GM21619 (cell line): ENCODE measurements at regions not wholly inside any gene's neighbourhood (a gene's known extent, or its start where the extent isn't known, plus 50 kb on each side); places are given as distances from the start of the nearest gene placed in this dataset.

Source experiments
- ATAC-seq: cut with Tn5 transposase; IDR thresholded peaks from one replicate; pipeline ENCODE4 v1.9.1; 2021; ENCODE audit not compliant: unreplicated experiment

- ATAC-seq, result no peak
Observed at GRCh38 chr20:58162986-58163385, 65.5 kb downstream of the ANKRD60 start.

GRCh38 chr20:58161192-58161591 is 67.3 kb downstream of the ANKRD60 start:
- no peak for ATAC-seq

DNA sequence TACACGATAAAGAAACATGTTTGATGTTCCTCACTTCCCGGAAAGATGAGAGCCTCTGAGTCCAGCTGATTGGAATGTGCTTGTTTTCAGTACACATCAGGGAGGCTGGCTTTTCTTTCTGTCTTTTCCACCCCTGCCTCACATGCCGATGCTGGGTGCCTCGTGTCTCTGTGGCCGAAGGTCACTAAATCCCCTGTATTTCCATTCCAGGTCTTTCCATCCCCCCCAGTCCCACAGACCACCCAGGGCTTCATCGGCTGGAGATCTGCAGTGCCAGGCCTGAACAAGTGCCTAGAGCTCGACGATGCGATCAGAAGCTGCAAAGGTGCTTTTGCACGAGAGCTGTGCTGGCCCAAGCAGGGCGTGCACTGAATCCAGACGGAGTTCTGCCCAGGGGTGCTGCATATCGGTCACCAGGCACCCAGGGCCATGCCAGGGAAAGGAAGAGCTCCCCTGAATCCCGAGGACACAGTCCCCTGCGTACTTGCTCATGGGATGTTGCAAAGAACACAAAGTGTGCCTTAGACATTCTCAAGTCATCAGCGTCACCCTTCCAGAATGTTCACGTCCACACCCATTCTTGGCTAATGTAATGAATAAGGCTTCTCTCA is 67.9 kb downstream of the ANKRD60 start:
- ATAC-seq, result no peak

DNA sequence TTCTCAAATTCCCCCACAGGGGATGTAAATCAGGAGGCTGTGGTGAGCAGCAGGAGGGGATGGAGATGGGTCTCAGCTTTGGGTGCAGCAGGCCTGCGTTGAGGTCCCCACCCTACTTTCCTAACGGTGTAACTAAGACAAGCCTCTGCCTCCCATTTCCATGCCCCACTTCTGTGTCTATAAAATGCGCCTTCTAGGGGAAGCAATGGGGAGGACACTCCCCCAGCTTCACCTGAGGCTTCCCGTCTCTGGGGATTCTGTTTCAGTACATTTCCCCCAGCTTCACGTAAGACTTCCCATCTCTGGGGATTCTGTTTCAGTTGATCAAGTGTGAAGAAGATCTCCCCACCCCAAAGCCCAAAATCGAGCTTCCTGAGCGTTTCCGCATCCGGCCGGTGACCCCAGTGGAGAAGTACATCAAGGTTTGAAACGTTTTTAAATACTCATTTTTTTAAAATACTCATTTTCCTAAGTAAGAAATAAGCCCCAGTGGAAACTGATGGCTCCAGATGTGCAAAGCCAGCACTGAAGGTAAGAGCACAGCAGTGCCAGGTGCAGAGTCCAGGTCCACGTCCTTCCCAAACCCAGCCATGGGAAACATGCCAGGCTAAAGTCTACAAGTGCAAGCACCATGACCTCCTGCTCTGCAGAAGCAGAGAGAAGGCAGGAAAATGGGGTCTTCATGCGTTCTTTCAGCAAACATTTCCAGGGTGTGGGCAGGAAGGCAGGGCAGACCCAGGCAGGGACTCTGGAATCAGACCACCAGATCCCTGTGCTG is 73.1 kb downstream of the ANKRD60 start:
- ATAC-seq, result no peak

DNA sequence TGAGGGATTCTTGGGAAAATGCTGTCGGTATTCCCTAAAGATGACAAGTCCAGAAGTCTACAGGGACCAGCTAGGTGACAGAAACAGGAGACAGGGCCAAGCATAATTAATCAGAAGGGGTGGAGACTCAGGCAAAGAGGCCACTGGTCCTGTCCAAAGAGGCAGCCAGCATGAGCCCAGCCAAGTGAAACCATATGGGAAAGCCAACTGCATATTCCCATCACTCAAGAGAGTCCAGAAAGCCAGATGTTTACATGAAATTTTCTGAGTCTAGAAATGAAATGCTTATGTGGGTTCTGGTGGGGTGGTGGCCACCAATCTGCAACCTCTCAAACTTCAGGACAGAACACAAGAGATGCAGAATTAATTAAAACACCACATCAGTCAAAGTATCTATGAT is 74.3 kb downstream of the ANKRD60 start:
- no peak for ATAC-seq

- ATAC-seq, result no peak
Observed at GRCh38 chr20:58153121-58153520, 75.3 kb downstream of the ANKRD60 start.

GRCh38 chr20:58150772-58151171 is 77.7 kb downstream of the ANKRD60 start:
- no peak for ATAC-seq

DNA sequence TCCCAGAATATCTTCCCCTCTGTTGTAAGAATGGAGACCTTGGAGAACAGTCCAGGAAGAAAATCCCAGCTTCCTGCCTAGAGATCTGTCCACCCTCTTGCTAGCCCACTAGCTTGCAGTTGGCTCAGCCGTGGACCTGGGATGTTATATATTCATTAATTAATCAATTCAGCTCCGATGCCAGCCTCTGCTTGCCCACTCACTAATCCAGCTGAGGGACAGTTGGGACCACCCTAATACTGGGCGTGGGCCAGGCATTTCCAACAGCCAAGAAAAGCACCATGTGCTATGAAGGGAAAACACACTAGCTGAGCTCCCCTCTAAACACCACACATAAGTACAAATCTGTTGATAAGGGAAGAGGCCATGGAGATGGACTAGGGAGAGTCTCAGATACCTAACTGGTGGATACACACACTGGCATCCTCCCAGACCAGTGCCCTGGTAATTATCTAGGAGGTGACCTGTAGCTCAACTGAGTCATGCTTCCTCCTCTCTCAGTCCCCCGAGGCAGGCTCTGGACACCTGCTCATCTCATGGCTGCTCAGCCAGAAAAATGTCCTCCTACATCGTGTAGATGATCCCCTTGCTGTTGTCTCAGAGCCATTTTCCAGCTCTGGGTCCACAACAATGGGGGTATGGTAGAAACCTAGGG is 78.9 kb downstream of the ANKRD60 start:
- no peak for ATAC-seq

GRCh38 chr20:58148891-58149290 is 79.6 kb downstream of the ANKRD60 start:
- ATAC-seq, result no peak

GRCh38 chr20:58147628-58148370 is 80.7 kb downstream of the ANKRD60 start:
- ATAC-seq, result no peak

DNA sequence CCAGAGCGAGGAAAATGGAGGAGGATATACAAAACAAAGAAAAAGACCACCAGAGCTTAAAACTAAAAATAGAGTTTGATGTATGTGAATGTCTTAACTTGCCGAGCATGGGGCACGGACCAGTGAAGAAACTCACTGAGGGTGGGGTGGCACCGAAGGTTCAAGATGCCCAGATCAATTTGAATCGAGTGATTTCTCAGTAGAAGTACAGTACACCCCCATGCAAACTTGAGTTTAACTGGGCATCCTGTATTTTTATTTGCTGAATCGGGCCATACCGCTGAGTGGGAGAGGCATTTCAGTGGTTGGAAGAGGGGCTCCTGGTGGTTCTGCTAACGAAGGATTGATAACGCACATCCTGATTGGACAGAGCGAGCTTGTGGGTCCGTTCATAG is 81.7 kb downstream of the ANKRD60 start:
- ATAC-seq, result no peak

GRCh38 chr20:58146081-58146745 is 82.2 kb downstream of the ANKRD60 start:
- no peak for ATAC-seq

DNA sequence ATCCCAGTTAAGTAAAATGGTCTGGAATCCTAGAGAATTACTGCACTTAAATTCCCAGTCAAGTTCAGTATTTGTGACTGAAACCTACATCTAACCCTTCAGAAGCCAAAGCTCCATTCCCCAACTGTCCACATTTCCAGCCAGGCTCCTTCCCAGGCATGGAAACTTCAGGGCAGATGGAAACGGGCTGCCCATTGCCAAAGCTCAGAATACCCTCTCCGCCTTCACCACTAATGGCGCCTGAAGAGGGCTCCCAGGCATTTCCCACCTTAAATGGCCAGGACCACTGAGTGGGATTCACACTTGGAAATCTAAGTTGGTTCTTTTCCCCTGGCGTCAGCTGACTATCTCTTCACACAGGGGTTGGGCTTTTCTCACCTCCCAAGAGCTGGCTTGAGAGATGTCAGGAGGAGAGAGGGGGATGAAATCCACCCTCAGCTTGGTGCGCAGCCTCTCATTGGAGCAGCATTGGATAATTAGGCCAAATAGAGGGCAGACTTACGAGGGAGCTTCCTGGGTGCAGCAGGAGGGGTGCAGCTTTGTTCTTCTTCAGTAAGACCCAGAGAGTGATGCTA is 82.9 kb downstream of the ANKRD60 start:
- ATAC-seq, result no peak

- ATAC-seq, result no peak
Observed at GRCh38 chr20:58144096-58144495, 84.4 kb downstream of the ANKRD60 start.

DNA sequence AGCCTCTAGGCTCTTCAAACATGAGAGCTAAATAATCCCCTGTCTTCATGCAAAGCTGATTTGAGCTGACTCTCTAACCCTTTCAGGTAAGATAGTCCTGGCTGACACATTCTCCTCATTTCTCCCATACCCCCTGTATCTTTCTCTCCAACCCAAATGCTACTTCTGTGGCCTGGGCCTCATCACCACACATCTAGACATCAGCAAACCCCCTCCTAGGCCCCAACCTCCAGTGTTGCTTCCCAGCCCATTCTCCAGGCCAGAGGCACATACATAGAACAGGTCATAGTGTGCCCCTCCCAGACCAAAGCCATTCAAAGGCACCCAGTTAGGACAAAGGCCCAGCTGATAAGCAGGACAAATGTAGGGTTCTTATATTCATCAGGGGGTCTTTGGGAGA is 84.9 kb downstream of the ANKRD60 start:
- no peak for ATAC-seq

GRCh38 chr20:58142843-58143185 is 85.6 kb downstream of the ANKRD60 start:
- ATAC-seq, result no peak

DNA sequence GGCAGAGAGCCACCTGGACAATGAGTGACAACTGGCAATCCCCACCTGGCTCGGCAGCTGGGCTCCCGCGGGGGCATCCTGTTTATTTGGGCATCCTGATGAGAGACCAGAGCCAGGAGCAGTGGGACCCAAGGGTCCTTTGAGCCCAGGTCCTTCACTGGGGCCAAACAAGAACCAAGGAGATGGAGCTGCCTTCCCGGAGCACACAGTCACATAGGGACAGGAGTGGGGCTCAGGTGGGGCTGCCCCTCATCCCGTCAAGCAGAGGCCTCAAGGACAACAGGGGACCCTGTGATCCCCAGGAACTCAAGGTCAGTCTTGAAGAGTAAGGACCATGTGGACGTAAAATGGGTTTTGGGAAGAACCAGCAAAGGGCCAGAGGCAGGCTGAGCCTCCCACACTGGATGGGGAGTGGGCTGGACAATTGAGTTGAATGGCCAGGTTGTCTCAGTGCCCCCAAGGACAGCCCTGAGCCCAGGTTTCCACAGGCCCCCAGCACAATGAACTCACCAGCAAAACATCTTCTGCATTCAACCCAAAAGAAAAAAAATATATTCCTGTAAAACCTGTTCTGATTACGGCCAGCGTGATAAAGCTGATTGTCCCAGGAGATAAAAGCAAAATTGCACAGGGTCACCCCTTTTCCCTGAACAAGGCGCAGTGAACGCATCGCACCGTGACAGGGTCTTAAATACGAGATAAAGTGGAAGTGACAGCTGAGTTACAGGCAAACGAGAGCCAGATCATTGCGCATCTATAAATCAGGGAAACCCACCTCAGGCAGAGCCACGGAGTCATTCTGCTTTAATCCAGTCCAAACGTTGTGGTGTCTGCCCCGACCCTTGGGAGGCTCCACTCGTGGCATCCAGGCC is 86.2 kb downstream of the ANKRD60 start:
- ATAC-seq, result no peak

- ATAC-seq, result no peak
Observed at GRCh38 chr20:58141496-58141895, 87.0 kb downstream of the ANKRD60 start.

GRCh38 chr20:58140787-58141425 is 87.5 kb downstream of the ANKRD60 start:
- no peak for ATAC-seq
